Right renal cortex interstitium (tissue), 3 donors: ENCODE measurements at regions not wholly inside any gene's neighbourhood (a gene's known extent, or its start where the extent isn't known, plus 50 kb on each side); places are given as distances from the start of the nearest gene placed in this dataset.

Experiments
- DNase-seq, 3 donors: peaks; one replicate each; pipeline ENCODE4 v3.0.0-alpha.2; 2013; ENCODE audit warnings: low read depth in 3 of 3, low spot score in 2 of 3

- no peak for DNase-seq
These were observed 142.0 kb downstream of the PTPN20 start for GRCh38 chr10:47053081-47053798.

- no peak for DNase-seq
These were observed 143.7 kb downstream of the PTPN20 start for GRCh38 chr10:47054974-47055373.

GRCh38 chr10:47055386-47056246 is 144.4 kb downstream of the PTPN20 start:
- no peak for DNase-seq

- no peak for DNase-seq
These were observed 145.0 kb downstream of the PTPN20 start for GRCh38 chr10:47056247-47056510.

- DNase-seq = no peak
These were observed 146.2 kb downstream of the PTPN20 start for GRCh38 chr10:47057471-47057870.

- DNase-seq = no peak
These were observed 146.9 kb downstream of the PTPN20 start for GRCh38 chr10:47058032-47058702.

GRCh38 chr10:47058961-47059391 is 147.7 kb downstream of the PTPN20 start:
- peak in 2 of 3 donors; percentile 29 to 56 for DNase-seq

GRCh38 chr10:47059606-47060311 is 148.5 kb downstream of the PTPN20 start:
- DNase-seq = no peak

- no peak for DNase-seq
These were observed 149.1 kb downstream of the PTPN20 start for GRCh38 chr10:47060356-47060755.

- no peak for DNase-seq
These were observed 149.8 kb downstream of the PTPN20 start for GRCh38 chr10:47060993-47061500.

GRCh38 chr10:47061776-47062175 is 150.5 kb downstream of the PTPN20 start:
- no peak for DNase-seq

GRCh38 chr10:47062441-47063200 is 151.4 kb downstream of the PTPN20 start:
- no peak for DNase-seq

GRCh38 chr10:47063858-47064257 is 152.6 kb downstream of the PTPN20 start:
- DNase-seq = no peak

GRCh38 chr10:47065903-47066302 is 154.7 kb downstream of the PTPN20 start:
- no peak for DNase-seq

- DNase-seq = no peak
These were observed 157.0 kb downstream of the PTPN20 start for GRCh38 chr10:47067949-47068940.

GRCh38 chr10:47070541-47070940 is 159.3 kb downstream of the PTPN20 start:
- no peak for DNase-seq

GRCh38 chr10:47071891-47072290 is 160.7 kb downstream of the PTPN20 start:
- no peak for DNase-seq

GRCh38 chr10:47073967-47074366 is 162.7 kb downstream of the PTPN20 start:
- no peak for DNase-seq

- no peak for DNase-seq
These were observed 165.7 kb downstream of the PTPN20 start for GRCh38 chr10:47076949-47077361.
